ENCODE measurements at regions not wholly inside any gene's neighbourhood (a gene's known extent, or its start where the extent isn't known, plus 50 kb on each side); places are given as distances from the start of the nearest gene placed in this dataset.

DNA sequence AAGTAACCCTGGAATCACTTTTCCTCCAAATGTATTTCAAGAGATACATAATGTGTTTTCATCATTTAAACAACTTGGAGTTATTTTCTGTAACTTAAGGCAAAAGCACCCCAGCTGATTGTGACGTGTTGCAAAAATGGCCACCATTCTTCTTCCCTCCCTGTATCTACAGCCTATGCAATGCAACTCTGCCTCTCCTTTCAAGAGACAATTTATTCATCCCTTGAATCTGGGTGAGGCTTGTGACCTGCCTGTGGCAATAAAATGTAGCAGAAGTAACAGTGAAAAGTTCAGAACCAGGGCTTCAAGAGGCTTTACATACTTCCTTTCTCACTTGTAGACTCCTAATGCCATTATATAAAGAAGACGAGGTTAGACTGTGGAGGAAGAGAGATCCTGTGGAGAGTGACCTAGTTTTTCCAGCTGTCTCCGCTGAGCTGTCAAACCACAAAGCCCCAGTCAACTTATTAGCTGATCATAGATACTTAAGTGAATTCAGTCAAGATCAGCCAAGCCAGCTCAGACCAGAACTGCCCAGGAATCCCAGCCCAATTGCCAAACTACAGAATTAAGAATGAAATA, 81.0 kb upstream of the KLF3 start:
- FAIRE-seq (no peak), DNase-seq (ENCODE audit: low spot score) (no peak)

- no peak for DNase-seq (ENCODE audit: low spot score)
- no peak for FAIRE-seq
Observed at GRCh38 chr4:38585871-38586270, 78.1 kb upstream of the KLF3 start.

DNA sequence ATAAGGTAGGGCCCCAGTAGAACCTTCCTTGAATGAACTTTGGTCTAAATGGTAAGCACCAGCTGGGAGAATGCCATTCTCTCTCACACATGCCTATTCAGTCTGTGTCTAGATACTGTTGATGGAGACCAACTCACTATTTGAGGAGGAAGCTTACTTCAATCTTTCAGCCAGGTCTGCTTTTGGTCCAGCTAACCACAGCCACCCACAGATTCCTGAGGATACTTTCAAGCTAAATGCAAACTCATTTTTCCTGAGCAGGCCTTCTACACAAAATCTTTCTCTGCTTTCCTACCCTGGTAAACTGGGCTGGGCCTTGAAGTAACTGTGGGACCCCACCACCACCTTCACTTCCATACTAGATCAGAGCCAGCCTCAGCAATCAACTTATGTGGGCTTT, 76.9 kb upstream of the KLF3 start:
- FAIRE-seq (no peak), DNase-seq (ENCODE audit: low spot score) (no peak)

GRCh38 chr4:38590046-38590445, 74.0 kb upstream of the KLF3 start:
- FAIRE-seq (no peak), DNase-seq (ENCODE audit: low spot score) (no peak)

- FAIRE-seq (no peak), DNase-seq (ENCODE audit: low spot score) (no peak)
Observed at GRCh38 chr4:38591617-38592337, 72.2 kb upstream of the KLF3 start.

DNA sequence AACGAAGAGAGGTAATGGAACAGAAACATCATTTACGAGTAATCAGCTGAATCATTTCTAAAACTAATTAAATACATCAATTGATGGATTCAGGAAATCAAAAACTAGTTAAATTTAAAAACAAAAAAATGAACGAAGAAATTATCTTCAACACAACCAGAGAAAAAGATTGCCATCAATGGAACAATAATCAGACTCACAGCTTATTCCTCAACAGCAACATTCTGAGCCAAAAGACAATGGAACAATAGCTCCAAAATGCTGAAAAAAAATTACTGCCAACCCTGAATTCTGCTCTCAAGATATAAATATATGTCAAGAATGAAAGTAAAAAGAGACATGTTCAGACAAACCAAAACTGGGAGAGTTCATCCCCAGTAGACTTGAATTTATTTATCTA, 65.5 kb upstream of the KLF3 start:
- FAIRE-seq: no peak
- DNase-seq (ENCODE audit: low spot score): no peak

DNA sequence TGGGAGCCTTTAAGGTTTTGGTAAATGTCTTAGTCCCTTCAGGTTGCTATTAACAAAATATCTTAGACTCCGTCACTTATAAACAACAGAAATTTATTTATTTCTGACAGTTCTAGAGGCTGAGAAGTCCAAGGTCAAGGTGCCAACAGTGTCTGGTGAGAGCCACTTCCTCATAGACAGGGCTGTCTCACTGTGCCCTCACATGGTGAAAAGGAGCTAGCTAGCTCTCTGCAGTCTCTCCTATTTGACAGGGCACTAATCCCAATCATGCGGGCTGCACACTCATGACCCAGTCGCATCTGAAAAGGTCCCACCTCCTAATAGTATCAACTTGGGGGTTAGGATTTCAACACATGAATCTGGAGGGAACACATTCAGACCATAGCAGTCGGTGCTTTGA, 63.4 kb upstream of the KLF3 start:
- DNase-seq (ENCODE audit: low spot score) (no peak), FAIRE-seq (no peak)

- FAIRE-seq: no peak
Observed at GRCh38 chr4:38601244-38601915, 62.6 kb upstream of the KLF3 start.

GRCh38 chr4:38601916-38602291, 62.1 kb upstream of the KLF3 start:
- FAIRE-seq (no peak), DNase-seq (ENCODE audit: low spot score) (no peak)

More at GRCh38 chr4:38601244-38601915, 62.6 kb upstream of the KLF3 start:
- no peak for DNase-seq (ENCODE audit: low spot score)

DNA sequence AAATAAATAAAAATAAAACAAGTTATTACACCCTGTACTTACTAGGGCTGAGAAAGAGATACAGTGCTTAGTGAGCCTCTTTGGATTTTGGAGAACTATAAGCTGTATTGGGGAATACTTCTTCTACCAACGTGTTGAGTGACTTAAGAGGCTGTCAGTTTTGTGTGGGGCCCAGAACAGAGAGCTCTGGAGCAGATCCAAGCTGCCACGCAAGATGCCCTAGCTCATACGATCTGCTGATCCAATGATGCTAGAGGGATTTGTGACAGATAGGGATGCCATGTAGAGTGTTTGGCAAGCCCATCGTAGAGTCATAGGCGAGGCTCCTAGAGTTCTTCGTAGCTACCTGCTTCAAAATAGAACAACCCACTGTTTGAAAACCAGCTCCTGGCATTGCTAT, 60.3 kb upstream of the KLF3 start:
- DNase-seq (ENCODE audit: low spot score) (no peak), FAIRE-seq (no peak)

DNA sequence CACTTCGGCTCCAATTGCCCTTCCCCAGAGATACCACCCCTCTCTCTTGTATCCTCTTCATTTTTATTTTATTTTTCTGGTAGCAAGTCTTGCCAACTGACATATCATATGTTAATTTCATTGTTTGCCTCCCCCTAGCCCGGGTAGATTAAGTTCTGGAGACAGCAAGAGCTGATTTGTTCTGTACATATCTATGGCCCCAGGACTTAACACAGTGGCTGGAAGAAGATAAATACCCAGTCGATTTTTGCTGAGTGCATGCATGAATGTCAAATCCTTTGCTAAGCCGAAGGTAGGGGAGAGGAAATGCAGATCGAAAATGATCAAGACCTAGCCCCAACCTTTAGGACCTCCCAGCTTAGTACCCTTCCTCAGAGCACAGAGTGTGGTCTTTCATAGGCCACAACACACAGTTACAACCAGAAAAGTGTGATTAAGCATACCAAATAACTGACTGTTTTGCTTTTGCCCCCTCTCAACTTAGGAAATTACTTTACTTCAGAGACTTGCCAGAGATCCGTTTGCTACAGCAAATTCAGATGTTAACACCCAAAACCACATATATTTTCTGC, 58.7 kb upstream of the KLF3 start:
- no peak for FAIRE-seq
- DNase-seq (ENCODE audit: low spot score): no peak

- DNase-seq (ENCODE audit: low spot score) (no peak), FAIRE-seq (no peak)
Observed at GRCh38 chr4:38605753-38606586, 58.0 kb upstream of the KLF3 start.

- DNase-seq (ENCODE audit: low spot score) (no peak), FAIRE-seq (no peak)
Observed at GRCh38 chr4:38606587-38606905, 57.5 kb upstream of the KLF3 start.

GRCh38 chr4:38609614-38610013, 54.4 kb upstream of the KLF3 start:
- FAIRE-seq (no peak), DNase-seq (ENCODE audit: low spot score) (no peak)

DNA sequence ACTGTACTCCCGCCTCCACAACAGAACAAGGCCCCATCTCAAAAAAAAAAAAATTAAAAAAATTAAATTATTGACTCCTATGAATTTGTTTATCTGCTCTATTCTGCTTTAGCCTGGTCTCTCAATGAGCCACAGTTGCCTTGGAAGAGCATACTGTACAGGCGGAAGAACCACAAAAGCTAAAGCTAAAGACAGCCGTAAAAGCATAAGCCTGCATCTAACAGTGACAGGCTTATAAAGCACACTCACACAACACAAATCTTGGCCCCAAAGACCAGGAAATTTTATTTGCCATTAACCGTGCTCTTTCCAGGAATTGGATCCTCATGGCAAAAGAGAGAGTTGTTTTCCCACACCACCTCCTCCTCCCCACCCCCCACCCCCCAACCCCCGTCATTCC, 53.5 kb upstream of the KLF3 start:
- no peak for DNase-seq (ENCODE audit: low spot score)
- no peak for FAIRE-seq

DNA sequence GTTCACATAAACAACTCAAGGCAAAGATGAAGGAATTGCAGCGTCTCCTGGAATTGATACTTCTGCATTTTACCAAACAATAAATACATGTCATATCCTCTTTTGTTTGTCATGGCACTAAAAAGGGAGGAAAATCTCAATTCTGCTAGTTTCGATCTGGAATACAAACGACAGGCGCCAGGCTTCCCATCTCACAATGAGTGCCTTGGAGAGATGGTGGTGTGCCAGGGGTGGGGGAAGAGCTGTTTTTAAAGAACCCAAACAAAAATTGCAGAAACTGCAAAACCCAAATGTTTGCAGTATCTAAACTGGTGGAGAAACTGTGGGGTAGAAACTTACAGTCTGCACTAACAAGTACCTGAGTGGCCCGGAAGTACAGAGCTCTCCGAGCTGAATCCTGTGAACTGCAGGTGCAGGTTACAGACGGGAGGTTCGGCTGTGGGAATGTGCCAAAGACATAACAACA, 53.0 kb upstream of the KLF3 start:
- DNase-seq (ENCODE audit: low spot score) (no peak), FAIRE-seq (no peak)

DNA sequence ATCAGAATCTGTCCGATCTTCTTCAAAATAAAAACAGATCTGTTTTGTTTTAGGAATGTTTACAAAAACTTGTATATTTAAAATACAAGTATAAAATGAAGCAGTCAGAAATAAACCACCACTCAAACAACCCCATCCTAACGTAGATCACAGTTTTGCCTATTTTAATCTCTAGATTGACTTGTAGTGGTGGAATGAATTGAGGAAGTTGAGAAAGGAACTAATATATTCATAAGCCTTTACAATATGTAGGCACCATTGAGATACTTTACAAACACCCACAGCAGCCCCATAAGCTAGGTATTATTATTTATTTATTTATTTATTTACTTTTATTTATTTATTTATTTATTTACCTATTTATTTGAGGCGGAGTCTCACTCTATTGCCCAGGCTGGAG, 52.3 kb upstream of the KLF3 start:
- no peak for FAIRE-seq
- DNase-seq (ENCODE audit: low spot score): no peak

DNA sequence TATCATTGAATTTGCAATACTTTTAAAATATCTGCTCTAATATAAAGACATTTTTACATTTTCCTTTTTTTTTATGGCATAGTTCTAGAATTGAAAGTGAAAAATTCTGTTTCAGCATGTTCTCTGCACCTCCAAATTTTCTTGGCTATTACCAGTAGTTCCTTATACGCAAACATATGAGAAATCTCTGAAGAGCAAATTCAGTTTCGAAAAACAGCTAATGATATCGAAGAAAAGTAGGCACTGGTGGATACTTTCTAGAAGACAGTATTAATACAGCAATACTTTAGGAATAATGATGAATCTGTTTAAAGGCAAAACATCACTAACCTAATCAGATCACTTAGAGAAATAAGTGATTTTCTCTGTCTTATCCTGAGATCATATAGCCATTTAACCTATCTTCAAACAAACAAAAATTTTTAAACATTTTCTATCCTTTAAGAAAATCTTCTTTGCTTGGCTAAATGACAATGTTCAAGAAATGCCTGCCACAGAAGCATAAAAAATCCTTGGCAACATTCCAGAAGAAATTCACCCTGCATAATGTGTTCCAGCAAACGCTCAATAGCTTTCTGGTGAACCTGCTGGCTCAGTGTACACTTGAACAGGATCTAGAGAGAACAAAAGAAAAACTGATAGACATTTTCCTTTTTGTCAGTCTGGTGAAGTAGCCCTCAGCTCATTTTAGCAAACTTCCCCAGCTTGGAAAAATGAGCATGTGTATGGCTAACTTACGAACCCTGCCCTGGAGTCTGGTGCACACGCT, 51.2 kb upstream of the KLF3 start:
- no peak for DNase-seq (ENCODE audit: low spot score)
- FAIRE-seq: no peak
